ENCODE measurements at regions not wholly inside any gene's neighbourhood (a gene's known extent, or its start where the extent isn't known, plus 50 kb on each side); places are given as distances from the start of the nearest gene placed in this dataset.

GRCh38 chr3:135473449-135473848 is 492.1 kb upstream of the PPP2R3A start:
- no peak for DNase-seq (ENCODE audit: low read depth)

- no peak for DNase-seq (ENCODE audit: low read depth)
Measured at GRCh38 chr3:135487261-135487660, 478.3 kb upstream of the PPP2R3A start.

- no peak for DNase-seq (ENCODE audit: low read depth)
Measured at GRCh38 chr3:135490219-135490915, 475.2 kb upstream of the PPP2R3A start.

GRCh38 chr3:135491491-135492205 is 473.9 kb upstream of the PPP2R3A start:
- DNase-seq (ENCODE audit: low read depth) = peak; percentile 51

GRCh38 chr3:135495891-135496290 is 469.6 kb upstream of the PPP2R3A start:
- no peak for DNase-seq (ENCODE audit: low read depth)

- no peak for DNase-seq (ENCODE audit: low read depth)
Measured at GRCh38 chr3:135497979-135498378, 467.5 kb upstream of the PPP2R3A start.

GRCh38 chr3:135499426-135499825 is 466.1 kb upstream of the PPP2R3A start:
- no peak for DNase-seq (ENCODE audit: low read depth)

- no peak for DNase-seq (ENCODE audit: low read depth)
Measured at GRCh38 chr3:135500034-135500433, 465.5 kb upstream of the PPP2R3A start.

- no peak for DNase-seq (ENCODE audit: low read depth)
Measured at GRCh38 chr3:135503065-135503759, 462.3 kb upstream of the PPP2R3A start.

GRCh38 chr3:135503760-135504686 is 461.5 kb upstream of the PPP2R3A start:
- DNase-seq (ENCODE audit: low read depth) = peak; percentile 50

GRCh38 chr3:135513106-135514059 is 452.1 kb upstream of the PPP2R3A start:
- peak; percentile 30 for DNase-seq (ENCODE audit: low read depth)

GRCh38 chr3:135514060-135514448 is 451.5 kb upstream of the PPP2R3A start:
- DNase-seq (ENCODE audit: low read depth) = no peak

GRCh38 chr3:135516143-135516542 is 449.4 kb upstream of the PPP2R3A start:
- no peak for DNase-seq (ENCODE audit: low read depth)

GRCh38 chr3:135528413-135529015 is 437.0 kb upstream of the PPP2R3A start:
- no peak for DNase-seq (ENCODE audit: low read depth)

- no peak for DNase-seq (ENCODE audit: low read depth)
Measured at GRCh38 chr3:135532021-135532420, 433.5 kb upstream of the PPP2R3A start.

- DNase-seq (ENCODE audit: low read depth) = no peak
Measured at GRCh38 chr3:135538123-135538522, 427.4 kb upstream of the PPP2R3A start.

- DNase-seq (ENCODE audit: low read depth) = no peak
Measured at GRCh38 chr3:135539351-135539750, 426.2 kb upstream of the PPP2R3A start.

GRCh38 chr3:135539854-135540253 is 425.7 kb upstream of the PPP2R3A start:
- DNase-seq (ENCODE audit: low read depth) = no peak

GRCh38 chr3:135549928-135550494 is 415.5 kb upstream of the PPP2R3A start:
- DNase-seq (ENCODE audit: low read depth) = no peak

GRCh38 chr3:135556174-135556573 is 409.4 kb upstream of the PPP2R3A start:
- DNase-seq (ENCODE audit: low read depth) = no peak

Data from fibroblast of the conjunctiva (primary cell).